H1 (cell line): ENCODE measurements at regions not wholly inside any gene's neighbourhood (a gene's known extent, or its start where the extent isn't known, plus 50 kb on each side); places are given as distances from the start of the nearest gene placed in this dataset.

ENCODE experiments used
- KDM5A ChIP-seq: fragments of 200-600 bp; IDR thresholded peaks from 2 replicates; pipeline ENCODE4 v1.7.1; 2012; ENCODE audit warnings: mild to moderate bottlenecking, low read length, inconsistent platforms, mixed read lengths
- POLR2A ChIP-seq, 2 experiments: IDR thresholded peaks; 1 replicate in 1 of 2; 2 replicates in 1 of 2; pipeline ENCODE4 v1.6.1; 2011; ENCODE audit warnings: low read depth in 2 of 2, low read length in 2 of 2, mild to moderate bottlenecking in 2 of 2; ENCODE audit errors: control extremely low read depth in 1 of 2
- SIRT6 ChIP-seq: IDR thresholded peaks from one replicate; pipeline ENCODE4 v1.7.1; 2012; ENCODE audit warnings: low read length, inconsistent platforms
- YY1 ChIP-seq: IDR thresholded peaks from 2 replicates; pipeline ENCODE4 v1.6.1; 2011; ENCODE audit warnings: low read depth, mild to moderate bottlenecking, low read length
- ZNF274 ChIP-seq: IDR thresholded peaks from 2 replicates; pipeline ENCODE4 v1.7.0; 2012; ENCODE audit warnings: low read length, borderline replicate concordance; ENCODE audit errors: extremely low read depth

GRCh38 chr10:9254353-9254752 lies 1199.9 kb downstream of the GATA3 start (continued):
- no peak for TF ChIP-seq POLR2A (IDR thresholded peaks at IDR 0.05; ENCODE audit: control extremely low read depth in 1 of 2, low read depth in 2 of 2, low read length in 2 of 2)
- no peak for TF ChIP-seq SIRT6
- no peak for TF ChIP-seq YY1
- TF ChIP-seq KDM5A, result no peak
- no peak for TF ChIP-seq ZNF274
